ENCODE measurements at regions not wholly inside any gene's neighbourhood (a gene's known extent, or its start where the extent isn't known, plus 50 kb on each side); places are given as distances from the start of the nearest gene placed in this dataset.
"Not testable (repeated sequence)": the region's sequence is repeated elsewhere in the genome, so short reads cannot be mapped to it uniquely, and the experiment has no call there.

- no peak for TF ChIP-seq CTCF (IDR thresholded peaks at IDR 0.05; ENCODE audit: insufficient read depth, low read length, severe bottlenecking)
- H3K4me3 ChIP-seq (ENCODE audit: low read depth, low read length): no peak overlapping the region
- DNase-seq (ENCODE audit: low read depth) (no peak), FAIRE-seq (no peak)
- no peaks in the 10 kb centered on the region for H3K36me3 ChIP-seq (ENCODE audit: control insufficient read depth, insufficient read depth, low read length)
- no peaks in the 10 kb centered on the region for H3K27me3 ChIP-seq (ENCODE audit: control insufficient read depth, insufficient read depth, low read length)
Observed at GRCh38 chr16:13359835-13360234, 458.4 kb downstream of the SHISA9 start.

DNA sequence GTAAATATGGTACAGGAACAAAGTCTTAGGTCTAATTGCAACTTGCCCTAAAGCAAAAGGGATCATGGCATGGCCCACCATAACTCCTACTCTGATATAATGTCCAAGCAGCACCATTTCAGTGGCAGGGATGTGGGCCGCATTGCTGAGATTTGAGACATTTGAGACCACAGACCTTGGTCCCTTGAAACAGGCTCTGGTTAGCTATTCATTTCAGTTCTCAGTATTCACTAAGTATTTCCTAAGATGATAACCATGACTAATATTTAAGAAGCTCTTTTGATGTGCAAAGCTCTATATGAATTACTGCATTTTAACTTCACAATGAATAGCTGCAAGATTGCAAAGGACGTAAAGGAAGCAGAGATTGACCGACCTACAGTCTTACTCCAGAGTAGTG is 471.0 kb downstream of the SHISA9 start:
- FAIRE-seq: peak; percentile 89
- Histone ChIP-seq H3K4me3 (ENCODE audit: low read depth, low read length) (no peak overlapping the region), H3K36me3 (ENCODE audit: control insufficient read depth, insufficient read depth, low read length) (no peaks in the 10 kb centered on the region), H3K27me3 (ENCODE audit: control insufficient read depth, insufficient read depth, low read length) (no peaks in the 10 kb centered on the region)
- DNase-seq (ENCODE audit: low read depth): no peak
- no peak for TF ChIP-seq CTCF (IDR thresholded peaks at IDR 0.05; ENCODE audit: insufficient read depth, low read length, severe bottlenecking)

DNA sequence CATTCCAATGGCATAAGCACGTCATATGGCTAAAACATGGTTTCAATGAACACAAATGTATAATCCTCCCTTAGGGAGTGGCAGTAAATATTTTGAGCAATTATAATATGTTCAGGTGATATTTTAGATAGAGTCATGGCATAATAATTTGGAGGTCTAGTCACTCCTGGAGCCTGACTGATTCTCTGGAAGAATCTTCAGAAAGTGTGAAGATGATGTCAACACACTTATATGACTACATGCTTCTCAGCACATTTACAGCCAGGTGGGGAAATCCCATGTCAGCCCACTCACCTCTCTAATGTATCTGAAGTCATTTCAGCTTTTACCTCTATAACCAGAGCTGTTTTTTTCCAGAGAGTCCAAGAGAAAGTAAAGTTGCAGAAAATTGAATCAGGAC is 474.8 kb downstream of the SHISA9 start:
- H3K4me3 ChIP-seq (ENCODE audit: low read depth, low read length): no peak overlapping the region
- FAIRE-seq: no peak

DNA sequence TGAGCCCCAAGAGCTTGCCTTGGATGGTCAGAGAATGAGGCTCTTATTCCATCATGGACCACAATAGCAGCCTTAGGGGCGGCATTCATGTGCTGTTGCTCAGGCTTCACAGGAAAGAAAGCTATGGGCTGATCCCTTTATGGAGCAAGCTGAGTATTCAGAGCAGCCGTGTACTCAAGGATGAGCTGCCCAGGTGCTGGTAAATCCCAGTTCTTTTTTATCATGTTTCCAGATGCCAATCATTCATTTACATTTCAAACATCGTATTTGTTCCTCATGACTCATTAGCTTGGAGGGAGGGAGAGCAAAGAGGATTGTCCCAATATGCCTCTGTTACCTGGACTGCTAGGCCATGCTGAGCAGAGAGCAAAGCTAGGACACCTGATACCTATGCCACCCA is 475.7 kb downstream of the SHISA9 start:
- no peak for TF ChIP-seq CTCF (IDR thresholded peaks at IDR 0.05; ENCODE audit: insufficient read depth, low read length, severe bottlenecking)
- DNase-seq (ENCODE audit: low read depth): no peak
- Histone ChIP-seq H3K27me3 (ENCODE audit: control insufficient read depth, insufficient read depth, low read length) (no peaks in the 10 kb centered on the region), H3K4me3 (ENCODE audit: low read depth, low read length) (no peak overlapping the region), H3K36me3 (ENCODE audit: control insufficient read depth, insufficient read depth, low read length) (no peaks in the 10 kb centered on the region)
- FAIRE-seq: no peak

More for the DNA sequence above, 474.8 kb downstream of the SHISA9 start:
- H3K36me3 ChIP-seq (ENCODE audit: control insufficient read depth, insufficient read depth, low read length): no peaks in the 10 kb centered on the region
- DNase-seq (ENCODE audit: low read depth): no peak
- TF ChIP-seq CTCF (IDR thresholded peaks at IDR 0.05; ENCODE audit: insufficient read depth, low read length, severe bottlenecking): no peak
- no peaks in the 10 kb centered on the region for H3K27me3 ChIP-seq (ENCODE audit: control insufficient read depth, insufficient read depth, low read length)

DNA sequence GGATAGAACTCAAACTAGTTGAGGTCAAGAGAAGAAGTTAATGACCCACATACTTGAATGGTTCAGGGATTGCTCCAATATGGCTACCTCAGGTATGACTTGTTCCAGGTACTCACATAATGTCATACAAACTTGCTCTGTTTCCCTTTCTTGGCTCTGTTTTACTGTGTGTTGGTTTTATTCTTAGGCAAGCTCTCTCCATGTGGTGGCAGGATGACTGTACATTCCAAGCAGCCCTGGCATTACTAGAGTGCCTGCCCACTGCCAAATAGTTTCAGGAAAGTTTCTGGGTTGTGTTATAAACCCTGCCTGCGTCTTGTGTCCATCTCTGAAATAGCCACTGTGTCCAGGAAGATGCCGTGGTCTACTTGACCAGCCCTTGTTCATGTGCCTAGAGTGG is 476.8 kb downstream of the SHISA9 start:
- DNase-seq (ENCODE audit: low read depth): no peak
- H3K27me3 ChIP-seq (ENCODE audit: control insufficient read depth, insufficient read depth, low read length): no peaks in the 10 kb centered on the region
- H3K36me3 ChIP-seq (ENCODE audit: control insufficient read depth, insufficient read depth, low read length): no peaks in the 10 kb centered on the region
- no peak for TF ChIP-seq CTCF (IDR thresholded peaks at IDR 0.05; ENCODE audit: insufficient read depth, low read length, severe bottlenecking)
- no peak for FAIRE-seq
- no peak overlapping the region for H3K4me3 ChIP-seq (ENCODE audit: low read depth, low read length)

DNA sequence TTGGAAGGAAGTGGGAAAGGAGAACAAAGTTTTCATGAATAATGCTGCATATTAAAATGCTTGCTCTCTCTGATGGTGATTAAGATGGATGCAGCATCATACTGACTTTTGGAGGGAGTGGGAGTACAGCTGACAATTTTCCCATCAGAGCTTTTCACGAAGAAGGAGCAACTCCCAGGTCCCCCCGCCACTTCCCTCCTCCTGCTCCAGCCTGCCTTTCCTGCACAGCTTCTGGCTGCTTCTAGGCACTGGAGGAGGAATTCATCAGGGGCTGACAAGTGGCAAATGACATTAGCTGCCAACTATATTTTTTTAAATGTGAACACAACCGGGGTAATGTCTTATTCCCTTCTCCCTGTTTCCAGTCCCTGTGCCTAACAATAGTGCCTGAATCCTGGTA is 477.9 kb downstream of the SHISA9 start:
- no peak for TF ChIP-seq CTCF (IDR thresholded peaks at IDR 0.05; ENCODE audit: insufficient read depth, low read length, severe bottlenecking)
- DNase-seq (ENCODE audit: low read depth): no peak
- Histone ChIP-seq H3K36me3 (ENCODE audit: control insufficient read depth, insufficient read depth, low read length) (no peaks in the 10 kb centered on the region), H3K27me3 (ENCODE audit: control insufficient read depth, insufficient read depth, low read length) (no peaks in the 10 kb centered on the region), H3K4me3 (ENCODE audit: low read depth, low read length) (no peak overlapping the region)
- FAIRE-seq: no peak

DNA sequence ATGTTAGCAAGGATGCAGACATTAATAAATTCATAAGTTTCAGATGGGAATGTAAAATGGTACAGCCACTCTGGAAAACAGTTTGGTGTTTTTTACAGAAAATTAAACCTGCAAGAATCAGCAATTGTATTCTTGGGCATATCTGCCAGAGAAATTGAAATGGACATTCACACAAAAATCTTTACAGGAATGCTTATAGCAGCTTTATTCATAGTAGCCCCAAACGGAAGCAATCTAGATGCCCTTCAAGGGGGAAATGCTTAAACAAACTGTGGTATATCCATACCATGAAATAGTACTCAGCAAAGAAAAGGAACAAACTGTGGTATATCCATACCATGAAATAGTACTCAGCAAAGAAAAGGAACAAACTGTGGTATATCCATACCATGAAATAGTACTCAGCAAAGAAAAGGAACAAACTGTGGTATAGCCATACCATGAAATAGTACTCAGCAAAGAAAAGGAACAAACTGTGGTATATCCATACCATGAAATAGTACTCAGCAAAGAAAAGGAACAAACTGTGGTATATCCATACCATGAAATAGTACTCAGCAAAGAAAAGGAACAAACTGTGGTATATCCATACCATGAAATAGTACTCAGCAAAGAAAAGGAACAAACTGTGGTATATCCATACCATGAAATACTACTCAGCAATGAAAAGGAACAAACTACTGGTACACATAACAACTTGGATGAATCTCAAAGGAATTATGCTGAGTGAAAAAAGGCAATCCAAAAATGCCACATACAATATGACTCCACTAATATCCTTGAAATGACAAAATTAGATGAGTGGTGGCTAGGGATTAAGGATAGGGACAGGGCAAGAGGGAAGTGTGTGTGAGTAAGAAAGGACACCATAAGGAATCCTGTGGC is 484.0 kb downstream of the SHISA9 start:
- not testable (repeated sequence) for DNase-seq (ENCODE audit: low read depth); H3K27me3 ChIP-seq (ENCODE audit: control insufficient read depth, insufficient read depth, low read length); FAIRE-seq; H3K36me3 ChIP-seq (ENCODE audit: control insufficient read depth, insufficient read depth, low read length); H3K4me3 ChIP-seq (ENCODE audit: low read depth, low read length)

Data from bronchial epithelial cell (primary cell).